IMR-90 (cell line): ENCODE measurements at regions not wholly inside any gene's neighbourhood (a gene's known extent, or its start where the extent isn't known, plus 50 kb on each side); places are given as distances from the start of the nearest gene placed in this dataset.

ENCODE experiments used
- ATAC-seq: fragments of 200-7000 bp; cut with Tn5 transposase; 2 replicates; pipeline ENCODE4 v1.9.1; 2020; ENCODE audit warnings: low read depth, mild to moderate bottlenecking, moderate library complexity
- BruUV-seq: library from RNA; stranded (reverse); fragments of 400-500 nt; replicated peaks from 2 replicates; lab custom pipeline; 2021; lab: Mats Ljungman, UMichigan
- CTCF ChIA-PET: fragments of 300-600 bp; formaldehyde crosslinking; extraction: SDS; loops from one replicate; lab custom pipeline; 2021; ENCODE audit warnings: antibody characterized with exemption; lab: Yijun Ruan, JAX
- POLR2A ChIA-PET: fragments of 300-600 bp; sonication (Branson Sonifier 250); formaldehyde crosslinking; loops from one replicate; lab custom pipeline; 2022; ENCODE audit warnings: antibody characterized with exemption; ENCODE audit not compliant: unreplicated experiment; lab: Charles Lee
- DNase-seq: peaks from one replicate; pipeline ENCODE4 v3.0.0; 2013
- H2AFZ ChIP-seq: replicated peaks from 2 replicates; pipeline ENCODE3; 2013; ENCODE audit warnings: low read length, mild to moderate bottlenecking; ENCODE audit not compliant: poor library complexity
- H2AK5ac ChIP-seq: 2 replicates; pipeline ENCODE4 v1.6.1; 2013; ENCODE audit warnings: low read depth, low read length, inconsistent platforms
- H2AK9ac ChIP-seq: replicated peaks from 2 replicates; pipeline ENCODE3; 2013; ENCODE audit warnings: mild to moderate bottlenecking, low read depth, low read length, moderate library complexity; ENCODE audit not compliant: poor library complexity
- H2BK120ac ChIP-seq: 2 replicates; pipeline ENCODE4 v1.6.1; 2013; ENCODE audit warnings: low read depth, low read length, inconsistent platforms
- H2BK15ac ChIP-seq: 3 replicates; pipeline ENCODE4 v1.6.1; 2013; ENCODE audit warnings: low read depth, low read length, inconsistent platforms
- H2BK20ac ChIP-seq: 2 replicates; pipeline ENCODE4 v1.6.1; 2013; ENCODE audit warnings: low read depth, mild to moderate bottlenecking, inconsistent platforms, low read length, moderate library complexity
- H2BK5ac ChIP-seq: 2 replicates; pipeline ENCODE4 v1.6.1; 2013; ENCODE audit warnings: mild to moderate bottlenecking, low read depth, low read length, inconsistent platforms; ENCODE audit not compliant: poor library complexity, severe bottlenecking
- H3K14ac ChIP-seq: replicated peaks from 2 replicates; pipeline ENCODE4 v1.6.1; 2013; ENCODE audit warnings: low read depth, low read length, inconsistent platforms
- H3K18ac ChIP-seq: 2 replicates; pipeline ENCODE4 v1.6.1; 2013; ENCODE audit warnings: low read depth, low read length, control low read depth
- H3K23ac ChIP-seq: 2 replicates; pipeline ENCODE4 v1.6.1; 2013; ENCODE audit warnings: low read depth, low read length, inconsistent platforms
- H3K27ac ChIP-seq: 2 replicates; pipeline ENCODE4 v1.5.1; 2013; ENCODE audit warnings: mild to moderate bottlenecking, control low read depth, low read length; ENCODE audit not compliant: insufficient read depth
- H3K27me3 ChIP-seq: 2 replicates; pipeline ENCODE4 v1.6.1; 2013; ENCODE audit warnings: low read length; ENCODE audit not compliant: control insufficient read depth, insufficient read depth
- H3K36me3 ChIP-seq: 2 replicates; pipeline ENCODE4 v1.6.1; 2013; ENCODE audit warnings: low read length, mixed read lengths; ENCODE audit not compliant: control insufficient read depth, insufficient read depth
- H3K4ac ChIP-seq: 2 replicates; pipeline ENCODE4 v1.6.1; 2013; ENCODE audit warnings: low read depth, low read length, inconsistent platforms
- H3K4me1 ChIP-seq: 2 replicates; pipeline ENCODE4 v1.6.1; 2013; ENCODE audit warnings: low read length, mixed read lengths; ENCODE audit not compliant: control insufficient read depth, insufficient read depth
- H3K4me2 ChIP-seq: 2 replicates; pipeline ENCODE4 v1.6.1; 2013; ENCODE audit warnings: low read depth, mild to moderate bottlenecking, control low read depth, low read length, moderate library complexity
- H3K4me3 ChIP-seq: 2 replicates; pipeline ENCODE4 v1.5.1; 2013; ENCODE audit warnings: low read depth, mild to moderate bottlenecking, control low read depth, low read length, moderate library complexity; ENCODE audit not compliant: insufficient read depth
- H3K56ac ChIP-seq: 2 replicates; pipeline ENCODE4 v1.6.1; 2013; ENCODE audit warnings: low read length, inconsistent platforms; ENCODE audit not compliant: insufficient read depth; ENCODE audit errors: extremely low read depth
- H3K79me1 ChIP-seq, 2 experiments: 2 replicates each; pipeline ENCODE4 v1.6.1; 2013; ENCODE audit warnings: low read length in 2 of 2, inconsistent platforms in 1 of 2, low read depth in 1 of 2
- H3K9ac ChIP-seq: 2 replicates; pipeline ENCODE4 v1.6.1; 2013; ENCODE audit warnings: low read depth, low read length, control low read depth
- H3K9me1 ChIP-seq: 2 replicates; pipeline ENCODE4 v1.6.1; 2013; ENCODE audit warnings: low read length, inconsistent platforms; ENCODE audit not compliant: insufficient read depth
- H3K9me3 ChIP-seq: 2 replicates; pipeline ENCODE4 v1.6.1; 2013; ENCODE audit warnings: low read length; ENCODE audit not compliant: control insufficient read depth, insufficient read depth
- H4K20me1 ChIP-seq: 2 replicates; pipeline ENCODE4 v1.6.1; 2013; ENCODE audit warnings: low read length, inconsistent platforms; ENCODE audit not compliant: insufficient read depth
- H4K5ac ChIP-seq: 2 replicates; pipeline ENCODE4 v1.6.1; 2013; ENCODE audit warnings: mild to moderate bottlenecking, low read depth, low read length, control low read depth
- H4K8ac ChIP-seq, 2 experiments: 2 replicates each; pipeline ENCODE4 v1.6.1; 2013; ENCODE audit warnings: low read depth in 2 of 2, low read length in 2 of 2, control low read depth in 1 of 2, inconsistent platforms in 1 of 2
- H4K91ac ChIP-seq: 2 replicates; pipeline ENCODE4 v1.6.1; 2013; ENCODE audit warnings: low read depth, low read length, inconsistent platforms; ENCODE audit not compliant: insufficient read depth
- MAFK ChIP-seq: IDR thresholded peaks from 2 replicates; pipeline ENCODE4 v1.6.1; 2012; ENCODE audit warnings: low read depth, low read length, improper control_type of control experiment
- NFE2L2 ChIP-seq: fragments of 150-350 bp; IDR thresholded peaks from 2 replicates; pipeline ENCODE4 v1.6.1; 2016; ENCODE audit warnings: low read depth, mild to moderate bottlenecking, low read length
- WGBS, 2 experiments: methylation state at CpG; one replicate each; pipeline versions ENCODE4 v1.1.5 to v1.1.7; 2013; ENCODE audit warnings: missing lambda C conversion rate in 2 of 2; ENCODE audit not compliant: insufficient read length in 1 of 2; ENCODE audit errors: extremely low coverage in 2 of 2; 5-methylcytosine and 5-hydroxymethylcytosine counted together
- dilution Hi-C: fragments of 300-500 bp; cut with HindIII; formaldehyde crosslinking; loops from one replicate; pipeline ENCODE4 v1.14.3; 2018; ENCODE audit warnings: low sequenced_read_pairs; ENCODE audit not compliant: unreplicated experiment
- in situ Hi-C: fragments of 300-500 bp; cut with MboI; formaldehyde crosslinking; loops from 3 replicates; pipeline ENCODE4 v1.14.3; 2019; ENCODE audit warnings: low sequenced_read_pairs, inconsistent platforms, mixed read lengths
- intact Hi-C: fragments of 100-400 bp; cut with micrococcal nuclease; formaldehyde crosslinking; loops from 2 replicates; pipeline ENCODE4 v1.10.0; 2022

- H3K27me3 ChIP-seq, result no peaks in the 10 kb centered on the region
- H3K36me3 ChIP-seq, result no peaks in the 10 kb centered on the region
- ATAC-seq (no peak), DNase-seq (no peak)
- no peak overlapping the region for H3K27ac ChIP-seq
- no peak overlapping the region for H2AK9ac ChIP-seq
- no peak overlapping the region for H3K14ac ChIP-seq
- no peaks in the 10 kb centered on the region for H3K9me1 ChIP-seq
- no peak overlapping the region for H2AFZ ChIP-seq
- H2BK15ac ChIP-seq, result no peak overlapping the region
- no peaks in the 10 kb centered on the region for H3K4me1 ChIP-seq
- no peak overlapping the region for H3K23ac ChIP-seq
- in situ Hi-C loops, result no loop called here
- H3K4ac ChIP-seq, result no peak overlapping the region
- H3K9me3 ChIP-seq, result no peaks in the 10 kb centered on the region
- no peak overlapping the region for H2AK5ac ChIP-seq
- dilution Hi-C loops, result no loop called here
- no peak overlapping the region for H2BK5ac ChIP-seq
- no peak overlapping the region for H3K56ac ChIP-seq
- H3K9ac ChIP-seq, result no peak overlapping the region
- H2BK20ac ChIP-seq, result no peak overlapping the region
- H4K8ac ChIP-seq, result no peak overlapping the region
- no peak overlapping the region for H3K18ac ChIP-seq
- no peaks in the 10 kb centered on the region for H4K20me1 ChIP-seq
- H3K4me3 ChIP-seq, result no peak overlapping the region
- no CpG with 5 or more reads among the region's 4 CpGs for WGBS, 2 experiments
- ChIA-PET CTCF (no interaction called here), POLR2A (no interaction called here)
- H4K91ac ChIP-seq, result no peak overlapping the region
- intact Hi-C loops, result no loop called here
- H3K4me2 ChIP-seq, result no peak overlapping the region
- no peak overlapping the region for H2BK120ac ChIP-seq
- BruUV-seq, result no TSS peak
- no peak overlapping the region for H4K5ac ChIP-seq
- TF ChIP-seq MAFK, result peak; percentile 62
- no peak for TF ChIP-seq NFE2L2
- no peaks in the 10 kb centered on the region for H3K79me1 ChIP-seq
These were observed 120.6 kb upstream of the PAQR3 start for GRCh38 chr4:79059631-79060399.
